ENCODE measurements at regions not wholly inside any gene's neighbourhood (a gene's known extent, or its start where the extent isn't known, plus 50 kb on each side); places are given as distances from the start of the nearest gene placed in this dataset.

GRCh38 chr3:65240366-65240765, 552.6 kb upstream of the ADAMTS9 start:
- no peak overlapping the region for H3K4me3 ChIP-seq (ENCODE audit: low read depth, low read length)
- TF ChIP-seq, protein P1, sequence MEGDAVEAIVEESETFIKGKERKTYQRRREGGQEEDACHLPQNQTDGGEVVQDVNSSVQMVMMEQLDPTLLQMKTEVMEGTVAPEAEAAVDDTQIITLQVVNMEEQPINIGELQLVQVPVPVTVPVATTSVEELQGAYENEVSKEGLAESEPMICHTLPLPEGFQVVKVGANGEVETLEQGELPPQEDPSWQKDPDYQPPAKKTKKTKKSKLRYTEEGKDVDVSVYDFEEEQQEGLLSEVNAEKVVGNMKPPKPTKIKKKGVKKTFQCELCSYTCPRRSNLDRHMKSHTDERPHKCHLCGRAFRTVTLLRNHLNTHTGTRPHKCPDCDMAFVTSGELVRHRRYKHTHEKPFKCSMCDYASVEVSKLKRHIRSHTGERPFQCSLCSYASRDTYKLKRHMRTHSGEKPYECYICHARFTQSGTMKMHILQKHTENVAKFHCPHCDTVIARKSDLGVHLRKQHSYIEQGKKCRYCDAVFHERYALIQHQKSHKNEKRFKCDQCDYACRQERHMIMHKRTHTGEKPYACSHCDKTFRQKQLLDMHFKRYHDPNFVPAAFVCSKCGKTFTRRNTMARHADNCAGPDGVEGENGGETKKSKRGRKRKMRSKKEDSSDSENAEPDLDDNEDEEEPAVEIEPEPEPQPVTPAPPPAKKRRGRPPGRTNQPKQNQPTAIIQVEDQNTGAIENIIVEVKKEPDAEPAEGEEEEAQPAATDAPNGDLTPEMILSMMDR (IDR thresholded peaks at IDR 0.05; ENCODE audit: insufficient read depth, low read length, missing control alignments) = no peak
- POLR2A ChIA-PET = no interaction called here
- CTCF ChIA-PET = interaction anchor here (0.9 kb wide), 1 partner anchor 10 kb away, joined by 3 read pairs; no protein-coding TSS in a partner anchor
- DNase-seq (ENCODE audit: low read depth, low spot score) = no peak

- TF ChIP-seq, protein P1 (IDR thresholded peaks at IDR 0.05; ENCODE audit: insufficient read depth, low read length, missing control alignments) = no peak
- H3K4me3 ChIP-seq (ENCODE audit: low read depth, low read length) = no peak overlapping the region
- ChIA-PET POLR2A (no interaction called here), CTCF (no interaction called here)
- no peak for DNase-seq (ENCODE audit: low read depth, low spot score)
Measured at GRCh38 chr3:65238652-65239051, 550.9 kb upstream of the ADAMTS9 start.

DNA sequence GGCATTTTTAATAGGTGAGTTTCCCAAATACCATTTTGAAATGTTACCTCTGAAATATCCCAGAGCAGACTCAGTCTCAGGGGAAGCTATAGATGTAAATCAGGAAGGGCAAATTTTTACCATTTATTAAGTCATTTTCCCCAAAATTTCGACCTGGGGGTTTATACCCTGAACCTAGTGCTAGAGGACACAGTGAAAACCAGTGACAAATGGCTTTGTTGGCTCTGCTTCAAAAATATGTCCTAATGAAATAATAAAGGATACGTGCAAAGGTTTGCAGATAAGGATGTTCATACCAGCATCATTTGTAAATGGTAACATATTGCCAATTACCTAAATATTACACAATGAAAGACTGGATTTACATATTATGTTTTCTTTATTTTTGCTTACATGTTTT, 546.7 kb upstream of the ADAMTS9 start:
- no peak overlapping the region for H3K4me3 ChIP-seq (ENCODE audit: low read depth, low read length)
- ChIA-PET POLR2A (no interaction called here), CTCF (interaction anchor here (0.6 kb wide), 1 partner anchor 11 kb away, joined by 3 read pairs; no protein-coding TSS in a partner anchor)
- TF ChIP-seq, protein P1 (IDR thresholded peaks at IDR 0.05; ENCODE audit: insufficient read depth, low read length, missing control alignments) = no peak
- no peak for DNase-seq (ENCODE audit: low read depth, low spot score)

DNA sequence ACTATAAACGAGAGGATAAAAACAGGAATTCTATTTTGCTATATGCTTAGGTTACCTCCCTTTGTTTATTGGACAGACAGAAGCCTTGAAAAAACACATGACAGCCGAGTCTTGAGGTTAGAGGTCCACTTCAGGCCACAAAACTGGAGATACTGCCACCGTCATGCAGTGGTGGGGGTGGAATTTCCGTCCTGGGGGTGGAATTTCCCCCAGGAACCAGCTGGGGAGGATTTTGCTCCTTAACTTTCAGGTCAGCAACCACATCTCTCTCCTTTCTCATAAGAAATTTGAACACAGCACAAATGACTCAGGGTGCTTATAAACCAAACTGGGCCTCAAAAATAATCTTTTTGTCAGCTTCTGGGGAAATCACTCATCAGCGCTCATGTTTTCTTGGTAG, 545.8 kb upstream of the ADAMTS9 start:
- ChIA-PET CTCF (no interaction called here), POLR2A (no interaction called here)

DNA sequence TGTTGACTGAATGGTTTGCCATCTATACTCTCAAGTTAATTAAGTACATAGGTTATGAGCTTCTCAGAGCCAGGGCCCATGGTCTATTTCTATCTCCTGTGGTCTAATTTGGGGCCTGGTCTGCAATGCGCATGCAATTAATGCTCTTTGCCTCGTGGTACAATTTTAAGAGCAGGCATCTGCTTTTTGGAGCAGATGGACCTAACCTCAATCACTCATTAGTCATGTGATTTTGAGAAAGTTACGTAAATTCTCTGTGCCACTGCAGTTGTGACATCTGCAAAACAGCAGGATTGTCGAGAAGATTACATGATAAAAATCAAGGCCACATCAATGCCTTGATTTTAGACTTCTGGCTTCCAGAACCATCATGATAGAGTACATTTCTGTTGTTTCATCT, 543.7 kb upstream of the ADAMTS9 start:
- DNase-seq (ENCODE audit: low read depth, low spot score) = no peak
- CTCF ChIA-PET = no interaction called here
- TF ChIP-seq, protein P1 (IDR thresholded peaks at IDR 0.05; ENCODE audit: insufficient read depth, low read length, missing control alignments) = no peak
- no peak overlapping the region for H3K4me3 ChIP-seq (ENCODE audit: low read depth, low read length)
- POLR2A ChIA-PET = no interaction called here

More for the DNA sequence above, 545.8 kb upstream of the ADAMTS9 start:
- no peak overlapping the region for H3K4me3 ChIP-seq (ENCODE audit: low read depth, low read length)
- TF ChIP-seq, protein P1 (IDR thresholded peaks at IDR 0.05; ENCODE audit: insufficient read depth, low read length, missing control alignments) = no peak
- DNase-seq (ENCODE audit: low read depth, low spot score) = no peak

DNA sequence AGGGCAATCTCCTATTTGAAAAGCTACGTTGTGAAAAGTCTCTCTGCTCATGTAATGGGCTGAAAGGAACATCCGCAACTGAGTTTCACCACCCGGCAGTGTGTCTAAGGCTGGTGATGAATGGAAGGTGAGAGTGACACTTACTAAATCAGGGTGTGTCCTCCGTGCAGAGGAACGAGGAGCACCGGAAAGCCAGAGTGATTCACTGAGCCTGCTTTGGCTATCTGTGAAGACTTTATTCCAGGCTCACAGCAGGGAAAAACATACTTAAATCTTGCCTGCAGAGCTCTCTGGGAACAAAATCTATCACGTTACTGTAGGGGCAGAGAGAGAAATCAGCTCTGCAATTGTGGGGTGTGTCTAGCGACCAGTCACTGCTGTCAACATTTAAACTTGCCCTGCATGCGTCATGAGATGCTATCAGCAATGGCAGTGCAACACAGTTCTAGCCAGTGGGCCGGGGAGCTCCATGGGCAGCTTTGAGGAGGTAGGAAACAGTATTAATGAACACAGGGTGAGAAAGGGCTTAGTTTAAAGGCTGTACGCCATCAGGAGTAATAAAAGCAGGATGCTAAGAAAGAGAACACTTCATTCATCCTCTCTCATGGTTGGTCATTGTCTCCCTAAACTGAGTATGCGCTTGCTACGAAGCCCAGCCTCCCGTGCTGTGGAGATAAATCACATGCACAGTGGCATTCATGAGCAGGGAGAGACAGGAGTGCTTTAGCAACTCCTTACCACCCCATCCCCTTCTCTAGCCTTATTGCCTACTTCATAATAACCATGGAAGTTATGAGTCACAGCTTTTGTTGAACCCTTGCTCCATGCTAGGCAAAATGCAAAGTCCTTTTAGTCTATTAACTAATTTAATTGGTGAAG, 542.7 kb upstream of the ADAMTS9 start:
- TF ChIP-seq, protein P1 (IDR thresholded peaks at IDR 0.05; ENCODE audit: insufficient read depth, low read length, missing control alignments) = no peak
- ChIA-PET POLR2A (no interaction called here), CTCF (interaction anchor here (1.0 kb wide), 1 partner anchor 14 kb away, joined by 3 read pairs; no protein-coding TSS in a partner anchor)
- H3K4me3 ChIP-seq (ENCODE audit: low read depth, low read length) = no peak overlapping the region
- no peak for DNase-seq (ENCODE audit: low read depth, low spot score)

All from AG04449 (cell line).